ENCODE measurements at regions not wholly inside any gene's neighbourhood (a gene's known extent, or its start where the extent isn't known, plus 50 kb on each side); places are given as distances from the start of the nearest gene placed in this dataset.
A peak's percentile ranks its signal among the peaks of the same experiment; 100 is the strongest.

GRCh38 chr2:569681-570080 lies 107.5 kb downstream of the TMEM18 start:
- no peak overlapping the region for H3K4me3 ChIP-seq
- DNase-seq, result no peak
- H3K27ac ChIP-seq, result no peak overlapping the region
- TF ChIP-seq POLR2A (IDR thresholded peaks at IDR 0.05), result no peak
- TF ChIP-seq, protein P1, sequence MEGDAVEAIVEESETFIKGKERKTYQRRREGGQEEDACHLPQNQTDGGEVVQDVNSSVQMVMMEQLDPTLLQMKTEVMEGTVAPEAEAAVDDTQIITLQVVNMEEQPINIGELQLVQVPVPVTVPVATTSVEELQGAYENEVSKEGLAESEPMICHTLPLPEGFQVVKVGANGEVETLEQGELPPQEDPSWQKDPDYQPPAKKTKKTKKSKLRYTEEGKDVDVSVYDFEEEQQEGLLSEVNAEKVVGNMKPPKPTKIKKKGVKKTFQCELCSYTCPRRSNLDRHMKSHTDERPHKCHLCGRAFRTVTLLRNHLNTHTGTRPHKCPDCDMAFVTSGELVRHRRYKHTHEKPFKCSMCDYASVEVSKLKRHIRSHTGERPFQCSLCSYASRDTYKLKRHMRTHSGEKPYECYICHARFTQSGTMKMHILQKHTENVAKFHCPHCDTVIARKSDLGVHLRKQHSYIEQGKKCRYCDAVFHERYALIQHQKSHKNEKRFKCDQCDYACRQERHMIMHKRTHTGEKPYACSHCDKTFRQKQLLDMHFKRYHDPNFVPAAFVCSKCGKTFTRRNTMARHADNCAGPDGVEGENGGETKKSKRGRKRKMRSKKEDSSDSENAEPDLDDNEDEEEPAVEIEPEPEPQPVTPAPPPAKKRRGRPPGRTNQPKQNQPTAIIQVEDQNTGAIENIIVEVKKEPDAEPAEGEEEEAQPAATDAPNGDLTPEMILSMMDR (IDR thresholded peaks at IDR 0.05), result no peak
- WGBS, 4 donors, result 49 to 57% (median 55%) methylated on average over 3 of the region's 3 CpGs
- no peaks in the 10 kb centered on the region for H3K9me3 ChIP-seq (replicated peaks in 1 of 3)
- peaks cover 0 to 3% of the 10 kb centered on the region in 2 donors for H3K4me1 ChIP-seq (replicated peaks in 1 of 2)
- no peaks in the 10 kb centered on the region for H3K36me3 ChIP-seq (replicated peaks in 1 of 2)
- intact Hi-C loops (cut with DNase I), result no loop called here
- no peaks in the 10 kb centered on the region for H3K27me3 ChIP-seq

- H3K4me1 ChIP-seq (replicated peaks in 1 of 2), result peaks cover 0 to 3% of the 10 kb centered on the region in 2 donors
- H3K9me3 ChIP-seq (replicated peaks in 1 of 3), result no peaks in the 10 kb centered on the region
- TF ChIP-seq, protein P1 (IDR thresholded peaks at IDR 0.05), result no peak
- TF ChIP-seq POLR2A (IDR thresholded peaks at IDR 0.05), result no peak
- no peak overlapping the region for H3K4me3 ChIP-seq
- no peaks in the 10 kb centered on the region for H3K27me3 ChIP-seq
- H3K27ac ChIP-seq, result peak overlapping the region in 1 of 5 donors; percentile 34
- WGBS, 4 donors, result 65 to 75% (median 71%) methylated on average over 4 of the region's 4 CpGs
- no peak for DNase-seq
- no peaks in the 10 kb centered on the region for H3K36me3 ChIP-seq (replicated peaks in 1 of 2)
- intact Hi-C loops (cut with DNase I), result no loop called here
These were observed 108.5 kb downstream of the TMEM18 start for GRCh38 chr2:568639-569235.

- peaks cover 0 to 3% of the 10 kb centered on the region in 2 donors for H3K4me1 ChIP-seq (replicated peaks in 1 of 2)
- peak overlapping the region in 1 of 5 donors; percentile 34 for H3K27ac ChIP-seq
- TF ChIP-seq POLR2A (IDR thresholded peaks at IDR 0.05), result no peak
- TF ChIP-seq, protein P1 (IDR thresholded peaks at IDR 0.05), result no peak
- no peaks in the 10 kb centered on the region for H3K36me3 ChIP-seq (replicated peaks in 1 of 2)
- H3K27me3 ChIP-seq, result no peaks in the 10 kb centered on the region
- H3K9me3 ChIP-seq (replicated peaks in 1 of 3), result no peaks in the 10 kb centered on the region
- intact Hi-C loops (cut with DNase I), result no loop called here
- WGBS, 4 donors, result 61 to 77% (median 76%) methylated on average over 27 of the region's 27 CpGs
- peak in 2 of 7 donors; percentile 20 to 21 for DNase-seq
- no peak overlapping the region for H3K4me3 ChIP-seq
These were observed 109.2 kb downstream of the TMEM18 start for GRCh38 chr2:567865-568638.

DNA sequence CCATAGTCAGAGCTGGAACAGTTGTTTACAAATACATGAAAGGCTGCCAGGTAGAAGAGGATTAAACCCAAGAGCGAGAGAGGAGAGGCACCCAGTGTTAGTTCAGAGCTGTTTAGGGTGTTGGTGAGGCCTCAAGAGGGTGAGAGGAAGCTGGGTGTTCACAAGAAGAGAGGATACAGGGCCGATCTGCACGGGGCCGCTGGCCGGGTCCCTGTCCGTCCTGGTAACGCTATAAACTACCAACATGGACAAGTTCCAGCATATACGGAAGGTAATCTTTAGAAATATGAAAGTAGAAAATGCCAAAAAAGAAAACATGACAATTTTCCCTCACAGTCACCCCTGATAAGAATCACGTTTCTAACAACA lies 109.7 kb downstream of the TMEM18 start:
- no peak overlapping the region for H3K27ac ChIP-seq
- H3K4me1 ChIP-seq (replicated peaks in 1 of 2), result peaks cover 0 to 3% of the 10 kb centered on the region in 2 donors
- intact Hi-C loops (cut with DNase I), result no loop called here
- WGBS, 4 donors, result 86 to 91% (median 87%) methylated on average over 9 of the region's 9 CpGs
- no peaks in the 10 kb centered on the region for H3K36me3 ChIP-seq (replicated peaks in 1 of 2)
- DNase-seq, result no peak
- H3K27me3 ChIP-seq, result no peaks in the 10 kb centered on the region
- no peak overlapping the region for H3K4me3 ChIP-seq
- H3K9me3 ChIP-seq (replicated peaks in 1 of 3), result no peaks in the 10 kb centered on the region
- no peak for TF ChIP-seq POLR2A (IDR thresholded peaks at IDR 0.05)
- TF ChIP-seq, protein P1 (IDR thresholded peaks at IDR 0.05), result no peak
